Neural crest cell (in vitro differentiated cells): ENCODE measurements at regions not wholly inside any gene's neighbourhood (a gene's known extent, or its start where the extent isn't known, plus 50 kb on each side); places are given as distances from the start of the nearest gene placed in this dataset.

ENCODE experiments used
- DNase-seq: peaks from one replicate; pipeline ENCODE4 v3.0.0; 2021; ENCODE audit warnings: low read depth, mixed read lengths, low spot score
- H3K27ac Mint-ChIP-seq: one replicate; pipeline ENCODE4 v1.8.0; 2021; ENCODE audit warnings: mild to moderate bottlenecking, mixed read lengths; ENCODE audit not compliant: unreplicated experiment
- H3K27me3 Mint-ChIP-seq: 2 replicates; pipeline ENCODE4 v1.8.0; 2021; ENCODE audit warnings: low read depth, mild to moderate bottlenecking, mixed read lengths
- H3K36me3 Mint-ChIP-seq: 2 replicates; pipeline ENCODE4 v1.8.0; 2021; ENCODE audit warnings: low read depth, mild to moderate bottlenecking, mixed read lengths
- H3K4me1 Mint-ChIP-seq: 2 replicates; pipeline ENCODE4 v1.8.0; 2021; ENCODE audit warnings: mixed read lengths
- H3K4me3 Mint-ChIP-seq: one replicate; pipeline ENCODE4 v1.8.0; 2021; ENCODE audit warnings: mild to moderate bottlenecking, mixed read lengths
- H3K9me3 Mint-ChIP-seq: 2 replicates; pipeline ENCODE4 v1.8.0; 2021; ENCODE audit warnings: mixed read lengths
- TF ChIP-seq, protein P1 (sequence below): fragments of 200-600 bp; sonication (generic); conservative IDR thresholded peaks from 2 replicates; pipeline ENCODE4 v1.5.0; 2021; ENCODE audit warnings: antibody characterized with exemption, mild to moderate bottlenecking

GRCh38 chr1:244181867-244182266 is 130.8 kb downstream of the ZBTB18 start:
- DNase-seq: no peak
- H3K4me3 Mint-ChIP-seq: no peak overlapping the region
- no peaks in the 10 kb centered on the region for H3K9me3 Mint-ChIP-seq
- H3K27me3 Mint-ChIP-seq: no peaks in the 10 kb centered on the region
- no peak overlapping the region for H3K27ac Mint-ChIP-seq
- TF ChIP-seq, protein P1, sequence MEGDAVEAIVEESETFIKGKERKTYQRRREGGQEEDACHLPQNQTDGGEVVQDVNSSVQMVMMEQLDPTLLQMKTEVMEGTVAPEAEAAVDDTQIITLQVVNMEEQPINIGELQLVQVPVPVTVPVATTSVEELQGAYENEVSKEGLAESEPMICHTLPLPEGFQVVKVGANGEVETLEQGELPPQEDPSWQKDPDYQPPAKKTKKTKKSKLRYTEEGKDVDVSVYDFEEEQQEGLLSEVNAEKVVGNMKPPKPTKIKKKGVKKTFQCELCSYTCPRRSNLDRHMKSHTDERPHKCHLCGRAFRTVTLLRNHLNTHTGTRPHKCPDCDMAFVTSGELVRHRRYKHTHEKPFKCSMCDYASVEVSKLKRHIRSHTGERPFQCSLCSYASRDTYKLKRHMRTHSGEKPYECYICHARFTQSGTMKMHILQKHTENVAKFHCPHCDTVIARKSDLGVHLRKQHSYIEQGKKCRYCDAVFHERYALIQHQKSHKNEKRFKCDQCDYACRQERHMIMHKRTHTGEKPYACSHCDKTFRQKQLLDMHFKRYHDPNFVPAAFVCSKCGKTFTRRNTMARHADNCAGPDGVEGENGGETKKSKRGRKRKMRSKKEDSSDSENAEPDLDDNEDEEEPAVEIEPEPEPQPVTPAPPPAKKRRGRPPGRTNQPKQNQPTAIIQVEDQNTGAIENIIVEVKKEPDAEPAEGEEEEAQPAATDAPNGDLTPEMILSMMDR: no peak
- H3K4me1 Mint-ChIP-seq: peaks cover 9% of the 10 kb centered on the region
- no peaks in the 10 kb centered on the region for H3K36me3 Mint-ChIP-seq

DNA sequence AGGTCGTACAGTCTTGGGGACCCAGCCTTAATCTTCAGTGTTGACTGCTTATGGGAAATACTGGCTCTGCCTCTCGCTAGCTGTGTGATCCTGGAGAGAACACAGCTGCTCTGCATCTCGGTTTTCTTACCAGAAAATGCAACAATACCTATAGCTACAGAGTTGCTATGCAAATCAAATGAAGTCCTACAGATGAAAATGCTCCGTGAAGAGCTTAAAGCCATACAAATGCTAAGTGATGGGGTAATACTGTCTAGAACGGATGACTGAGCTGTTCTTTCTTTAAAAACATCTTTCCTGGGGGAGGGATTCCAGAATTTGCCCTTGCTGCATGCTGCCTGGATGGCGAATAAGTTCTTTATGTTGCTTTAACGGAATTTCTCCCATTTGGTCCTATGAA is 132.0 kb downstream of the ZBTB18 start:
- no peak overlapping the region for H3K4me3 Mint-ChIP-seq
- no peaks in the 10 kb centered on the region for H3K9me3 Mint-ChIP-seq
- TF ChIP-seq, protein P1: no peak
- no peak for DNase-seq
- peak overlapping the region; percentile 83 for H3K27ac Mint-ChIP-seq
- no peaks in the 10 kb centered on the region for H3K36me3 Mint-ChIP-seq
- H3K4me1 Mint-ChIP-seq: peaks cover 9% of the 10 kb centered on the region
- H3K27me3 Mint-ChIP-seq: no peaks in the 10 kb centered on the region

- TF ChIP-seq, protein P1: no peak
- Mint-ChIP-seq H3K27ac (peak overlapping the region; percentile 67), H3K27me3 (no peaks in the 10 kb centered on the region), H3K4me3 (no peak overlapping the region), H3K36me3 (peaks cover 3% of the 10 kb centered on the region), H3K4me1 (peaks cover 9% of the 10 kb centered on the region), H3K9me3 (peaks cover 5% of the 10 kb centered on the region)
- DNase-seq: no peak
Measured at GRCh38 chr1:244186372-244186771, 135.3 kb downstream of the ZBTB18 start.

GRCh38 chr1:244187310-244187709 is 136.2 kb downstream of the ZBTB18 start:
- Mint-ChIP-seq H3K4me3 (no peak overlapping the region), H3K27ac (no peak overlapping the region), H3K4me1 (peaks cover 9% of the 10 kb centered on the region), H3K9me3 (peaks cover 5% of the 10 kb centered on the region), H3K27me3 (no peaks in the 10 kb centered on the region), H3K36me3 (peaks cover 3% of the 10 kb centered on the region)
- DNase-seq: no peak
- TF ChIP-seq, protein P1: no peak

GRCh38 chr1:244191581-244191980 is 140.5 kb downstream of the ZBTB18 start:
- Mint-ChIP-seq H3K9me3 (peaks cover 5% of the 10 kb centered on the region), H3K27me3 (no peaks in the 10 kb centered on the region), H3K4me1 (no peaks in the 10 kb centered on the region), H3K27ac (no peak overlapping the region), H3K36me3 (peaks cover 3% of the 10 kb centered on the region), H3K4me3 (no peak overlapping the region)
- DNase-seq: no peak
- TF ChIP-seq, protein P1: no peak

GRCh38 chr1:244192325-244192724 is 141.2 kb downstream of the ZBTB18 start:
- no peak overlapping the region for H3K27ac Mint-ChIP-seq
- DNase-seq: no peak
- H3K36me3 Mint-ChIP-seq: peaks cover 3% of the 10 kb centered on the region
- TF ChIP-seq, protein P1: no peak
- peaks cover 5% of the 10 kb centered on the region for H3K9me3 Mint-ChIP-seq
- H3K4me1 Mint-ChIP-seq: no peaks in the 10 kb centered on the region
- H3K4me3 Mint-ChIP-seq: no peak overlapping the region
- H3K27me3 Mint-ChIP-seq: no peaks in the 10 kb centered on the region
